ENCODE measurements at regions not wholly inside any gene's neighbourhood (a gene's known extent, or its start where the extent isn't known, plus 50 kb on each side); places are given as distances from the start of the nearest gene placed in this dataset.

DNA sequence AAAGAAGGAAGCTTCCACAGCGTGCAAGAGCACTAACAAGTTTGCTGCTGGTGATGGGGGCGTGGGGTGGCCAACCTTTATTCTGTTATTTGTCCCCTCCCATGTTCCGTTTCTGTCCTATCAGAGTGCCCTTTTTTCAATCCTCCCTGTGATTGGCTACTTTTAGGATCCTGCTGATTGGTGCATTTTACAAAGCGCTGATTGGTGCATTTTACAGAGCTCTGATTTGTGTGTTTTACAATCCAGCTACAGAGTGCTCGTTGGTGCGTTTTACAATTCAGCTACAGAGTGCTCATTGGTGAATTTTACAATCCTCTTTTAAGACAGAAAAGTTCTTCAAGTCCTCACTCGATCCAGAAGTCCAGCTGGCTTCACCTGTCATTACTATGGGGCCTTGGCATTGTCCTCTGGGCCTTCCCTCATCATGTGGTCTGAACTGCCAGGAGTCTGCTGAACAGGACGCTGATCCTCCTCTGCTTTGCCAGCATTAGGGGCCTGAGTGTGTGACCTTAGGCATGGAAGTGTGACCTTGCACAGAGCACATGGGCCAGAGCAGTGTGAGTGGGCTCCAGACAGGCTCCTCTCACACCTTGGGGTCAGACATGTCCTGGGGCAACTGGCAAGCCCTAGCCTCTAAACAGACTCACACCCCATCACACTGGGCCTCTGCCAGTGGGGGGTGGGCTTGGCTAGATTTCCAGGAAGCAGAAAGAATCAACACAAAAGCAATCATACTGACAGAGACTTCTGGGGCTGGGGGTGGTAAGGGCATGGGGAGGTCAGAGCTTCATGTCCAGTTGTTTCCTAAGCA lies 167.4 kb downstream of the PTPN20 start:
- TF ChIP-seq, protein P1, sequence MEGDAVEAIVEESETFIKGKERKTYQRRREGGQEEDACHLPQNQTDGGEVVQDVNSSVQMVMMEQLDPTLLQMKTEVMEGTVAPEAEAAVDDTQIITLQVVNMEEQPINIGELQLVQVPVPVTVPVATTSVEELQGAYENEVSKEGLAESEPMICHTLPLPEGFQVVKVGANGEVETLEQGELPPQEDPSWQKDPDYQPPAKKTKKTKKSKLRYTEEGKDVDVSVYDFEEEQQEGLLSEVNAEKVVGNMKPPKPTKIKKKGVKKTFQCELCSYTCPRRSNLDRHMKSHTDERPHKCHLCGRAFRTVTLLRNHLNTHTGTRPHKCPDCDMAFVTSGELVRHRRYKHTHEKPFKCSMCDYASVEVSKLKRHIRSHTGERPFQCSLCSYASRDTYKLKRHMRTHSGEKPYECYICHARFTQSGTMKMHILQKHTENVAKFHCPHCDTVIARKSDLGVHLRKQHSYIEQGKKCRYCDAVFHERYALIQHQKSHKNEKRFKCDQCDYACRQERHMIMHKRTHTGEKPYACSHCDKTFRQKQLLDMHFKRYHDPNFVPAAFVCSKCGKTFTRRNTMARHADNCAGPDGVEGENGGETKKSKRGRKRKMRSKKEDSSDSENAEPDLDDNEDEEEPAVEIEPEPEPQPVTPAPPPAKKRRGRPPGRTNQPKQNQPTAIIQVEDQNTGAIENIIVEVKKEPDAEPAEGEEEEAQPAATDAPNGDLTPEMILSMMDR (IDR thresholded peaks at IDR 0.05): no peak
- no peaks in the 10 kb centered on the region for H3K9me3 ChIP-seq
- intact Hi-C loops (cut with DNase I): no loop called here
- H3K36me3 ChIP-seq: no peaks in the 10 kb centered on the region
- H3K9ac ChIP-seq (ENCODE audit: low read depth in 2 of 2, low read length in 2 of 2): no peak overlapping the region
- H3K4me1 ChIP-seq: no peaks in the 10 kb centered on the region
- no peak overlapping the region for H3K4me3 ChIP-seq
- no peak overlapping the region for H3K27ac ChIP-seq
- H3K27me3 ChIP-seq: no peaks in the 10 kb centered on the region
- no peak for DNase-seq

GRCh38 chr10:47079204-47079580 lies 168.0 kb downstream of the PTPN20 start:
- Histone ChIP-seq H3K36me3 (no peaks in the 10 kb centered on the region), H3K4me1 (no peaks in the 10 kb centered on the region), H3K4me3 (no peak overlapping the region), H3K27ac (no peak overlapping the region), H3K27me3 (no peaks in the 10 kb centered on the region), H3K9ac (ENCODE audit: low read depth in 2 of 2, low read length in 2 of 2) (no peak overlapping the region), H3K9me3 (no peaks in the 10 kb centered on the region)
- no peak for DNase-seq
- TF ChIP-seq, protein P1 (IDR thresholded peaks at IDR 0.05): no peak
- intact Hi-C loops (cut with DNase I): no loop called here

- Histone ChIP-seq H3K4me3 (no peak overlapping the region), H3K36me3 (no peaks in the 10 kb centered on the region), H3K4me1 (no peaks in the 10 kb centered on the region), H3K27me3 (no peaks in the 10 kb centered on the region), H3K9ac (ENCODE audit: low read depth in 2 of 2, low read length in 2 of 2) (no peak overlapping the region), H3K27ac (no peak overlapping the region), H3K9me3 (no peaks in the 10 kb centered on the region)
- no peak for DNase-seq
- intact Hi-C loops (cut with DNase I): no loop called here
- TF ChIP-seq, protein P1 (IDR thresholded peaks at IDR 0.05): no peak
Measured at GRCh38 chr10:47081264-47081663, 170.0 kb downstream of the PTPN20 start.

DNA sequence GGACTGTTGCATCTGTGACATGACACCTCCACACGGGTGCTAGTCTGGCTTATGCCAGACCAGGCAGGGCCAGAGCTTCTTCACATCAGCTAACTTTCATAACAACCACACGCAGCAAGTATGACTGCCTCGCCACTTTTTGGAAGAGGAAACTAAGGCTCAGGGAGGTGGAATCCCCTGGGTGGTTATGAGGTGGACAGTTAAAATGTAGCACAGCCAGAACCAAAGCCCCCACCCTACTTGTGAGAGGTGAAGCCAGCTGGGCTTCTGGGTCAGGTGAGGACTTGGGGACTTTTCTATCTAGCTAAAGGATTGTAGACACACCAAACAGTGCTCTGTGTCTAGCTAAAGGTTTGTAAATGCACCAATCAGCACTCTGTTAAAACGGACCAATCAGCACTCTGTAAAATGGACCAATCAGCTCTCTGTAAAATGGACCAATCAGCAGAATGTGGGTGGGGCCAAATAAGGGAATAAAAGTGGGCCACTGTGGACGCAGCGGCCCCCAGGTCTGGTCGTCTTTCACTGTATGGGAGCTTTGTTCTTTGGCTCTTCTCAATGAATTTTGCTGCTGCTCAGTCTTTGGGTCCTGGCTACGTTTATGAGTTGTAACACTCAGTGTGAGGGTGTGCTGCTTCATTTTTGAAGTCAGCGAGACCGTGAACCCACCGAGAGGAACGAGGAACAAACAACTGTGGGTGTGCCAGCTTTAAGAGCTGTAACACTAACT lies 171.0 kb downstream of the PTPN20 start:
- H3K4me3 ChIP-seq: no peak overlapping the region
- DNase-seq: no peak
- no peaks in the 10 kb centered on the region for H3K36me3 ChIP-seq
- intact Hi-C loops (cut with DNase I): no loop called here
- H3K27me3 ChIP-seq: no peaks in the 10 kb centered on the region
- no peak overlapping the region for H3K27ac ChIP-seq
- H3K9me3 ChIP-seq: no peaks in the 10 kb centered on the region
- no peak overlapping the region for H3K9ac ChIP-seq (ENCODE audit: low read depth in 2 of 2, low read length in 2 of 2)
- TF ChIP-seq, protein P1 (IDR thresholded peaks at IDR 0.05): no peak
- no peaks in the 10 kb centered on the region for H3K4me1 ChIP-seq

DNA sequence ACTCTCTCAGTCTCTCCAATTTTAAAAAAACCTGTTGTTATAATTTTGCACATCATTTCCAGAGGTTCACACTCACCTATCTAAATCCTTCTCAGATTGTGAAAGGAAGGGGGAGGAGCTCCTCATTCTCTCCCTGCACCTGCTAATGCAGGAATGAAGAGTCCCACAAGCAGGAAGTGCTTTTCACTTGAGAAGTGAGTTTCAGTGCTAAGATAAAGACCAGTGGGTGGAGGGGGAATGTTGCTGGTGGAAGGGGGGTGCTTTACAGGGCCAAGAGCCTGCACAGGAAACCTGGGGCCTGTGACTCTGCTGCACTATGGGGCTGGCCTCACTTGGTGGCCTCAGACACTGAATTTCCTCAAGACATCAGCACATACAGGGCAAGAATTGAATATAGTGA lies 176.4 kb downstream of the PTPN20 start:
- no peaks in the 10 kb centered on the region for H3K4me1 ChIP-seq
- intact Hi-C loops (cut with DNase I): no loop called here
- no peaks in the 10 kb centered on the region for H3K9me3 ChIP-seq
- H3K4me3 ChIP-seq: no peak overlapping the region
- no peaks in the 10 kb centered on the region for H3K36me3 ChIP-seq
- no peak for DNase-seq
- TF ChIP-seq, protein P1 (IDR thresholded peaks at IDR 0.05): no peak
- H3K27ac ChIP-seq: no peak overlapping the region
- H3K9ac ChIP-seq (ENCODE audit: low read depth in 2 of 2, low read length in 2 of 2): no peak overlapping the region
- no peaks in the 10 kb centered on the region for H3K27me3 ChIP-seq
